ENCODE measurements at regions not wholly inside any gene's neighbourhood (a gene's known extent, or its start where the extent isn't known, plus 50 kb on each side); places are given as distances from the start of the nearest gene placed in this dataset.

DNA sequence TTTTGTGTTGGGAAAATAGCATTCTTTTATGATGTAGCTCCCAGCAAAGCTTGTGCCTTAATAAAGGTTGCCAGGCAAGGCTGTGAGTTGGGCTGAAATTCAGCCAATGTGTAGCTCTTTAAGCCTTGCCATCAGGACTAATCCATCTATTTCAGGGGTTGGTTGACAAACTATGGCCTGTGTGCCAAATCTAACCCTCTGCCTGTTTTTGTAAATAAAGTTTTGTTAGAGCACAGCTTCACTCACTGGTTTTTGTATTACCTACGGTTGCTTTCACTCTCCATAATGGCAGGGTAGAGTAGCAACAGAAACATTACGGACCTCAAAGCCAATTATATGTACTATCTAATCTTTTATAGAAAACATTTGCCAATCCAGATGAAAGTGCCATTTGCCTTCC, 638.1 kb upstream of the POT1 start:
- no peak for DNase-seq (ENCODE audit: low read depth in 2 of 2)
- TF ChIP-seq, protein P1, sequence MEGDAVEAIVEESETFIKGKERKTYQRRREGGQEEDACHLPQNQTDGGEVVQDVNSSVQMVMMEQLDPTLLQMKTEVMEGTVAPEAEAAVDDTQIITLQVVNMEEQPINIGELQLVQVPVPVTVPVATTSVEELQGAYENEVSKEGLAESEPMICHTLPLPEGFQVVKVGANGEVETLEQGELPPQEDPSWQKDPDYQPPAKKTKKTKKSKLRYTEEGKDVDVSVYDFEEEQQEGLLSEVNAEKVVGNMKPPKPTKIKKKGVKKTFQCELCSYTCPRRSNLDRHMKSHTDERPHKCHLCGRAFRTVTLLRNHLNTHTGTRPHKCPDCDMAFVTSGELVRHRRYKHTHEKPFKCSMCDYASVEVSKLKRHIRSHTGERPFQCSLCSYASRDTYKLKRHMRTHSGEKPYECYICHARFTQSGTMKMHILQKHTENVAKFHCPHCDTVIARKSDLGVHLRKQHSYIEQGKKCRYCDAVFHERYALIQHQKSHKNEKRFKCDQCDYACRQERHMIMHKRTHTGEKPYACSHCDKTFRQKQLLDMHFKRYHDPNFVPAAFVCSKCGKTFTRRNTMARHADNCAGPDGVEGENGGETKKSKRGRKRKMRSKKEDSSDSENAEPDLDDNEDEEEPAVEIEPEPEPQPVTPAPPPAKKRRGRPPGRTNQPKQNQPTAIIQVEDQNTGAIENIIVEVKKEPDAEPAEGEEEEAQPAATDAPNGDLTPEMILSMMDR (IDR thresholded peaks at IDR 0.05; ENCODE audit: low read depth, low read length): no peak

DNA sequence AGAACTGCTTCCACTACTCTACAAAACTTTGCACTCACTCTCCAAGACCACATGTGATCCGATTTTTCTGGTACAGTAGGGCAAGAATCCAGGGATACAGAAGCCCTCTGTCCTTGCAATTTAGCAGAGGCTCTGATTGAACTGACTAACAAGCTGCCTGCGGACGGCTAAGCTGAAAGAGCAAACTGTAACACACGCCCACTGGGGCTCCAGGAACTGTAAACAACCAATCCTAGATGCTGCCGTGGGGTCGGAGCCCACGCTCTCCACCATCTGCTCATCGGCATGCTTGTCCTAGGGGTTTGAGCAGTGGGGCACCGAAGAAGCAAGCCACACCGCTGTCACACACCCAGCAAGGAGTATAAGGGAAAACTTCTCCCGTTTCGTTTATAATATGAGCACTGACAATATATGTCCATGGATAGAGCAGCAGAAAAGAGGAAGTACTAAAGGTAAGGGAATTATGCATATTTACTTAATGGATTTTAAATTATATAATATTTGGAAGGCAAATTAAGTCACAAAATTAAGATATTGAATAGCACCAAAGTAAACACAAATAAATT, 634.4 kb upstream of the POT1 start:
- no peak for DNase-seq (ENCODE audit: low read depth in 2 of 2)
- TF ChIP-seq, protein P1 (IDR thresholded peaks at IDR 0.05; ENCODE audit: low read depth, low read length): no peak
- H3K4me3 ChIP-seq (replicated peaks in 1 of 2; ENCODE audit: low read depth in 2 of 2, low read length in 2 of 2): no peak overlapping the region

More for the DNA sequence above, 638.1 kb upstream of the POT1 start:
- no peak overlapping the region for H3K4me3 ChIP-seq (replicated peaks in 1 of 2; ENCODE audit: low read depth in 2 of 2, low read length in 2 of 2)

DNA sequence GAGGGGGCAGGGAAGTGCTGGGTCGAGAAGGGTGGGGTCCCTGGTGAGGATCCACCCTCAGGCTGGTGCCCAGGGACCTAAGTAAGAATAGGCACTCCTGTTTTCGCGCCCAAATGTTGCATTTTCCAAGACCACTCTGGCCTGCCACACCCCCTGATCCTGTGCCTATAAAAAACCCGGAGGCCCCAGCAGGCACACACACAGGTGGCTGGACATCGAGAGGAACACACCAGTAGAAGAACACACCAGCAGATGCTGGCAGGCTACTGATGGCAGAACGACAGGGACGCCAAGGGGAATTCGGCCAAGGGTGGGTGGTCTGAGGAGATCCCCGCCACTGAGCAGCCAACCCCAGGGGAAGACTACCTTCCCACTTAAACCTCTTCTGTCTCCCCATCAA, 633.9 kb upstream of the POT1 start:
- TF ChIP-seq, protein P1 (IDR thresholded peaks at IDR 0.05; ENCODE audit: low read depth, low read length): no peak
- H3K4me3 ChIP-seq (replicated peaks in 1 of 2; ENCODE audit: low read depth in 2 of 2, low read length in 2 of 2): no peak overlapping the region
- DNase-seq (ENCODE audit: low read depth in 2 of 2): no peak

DNA sequence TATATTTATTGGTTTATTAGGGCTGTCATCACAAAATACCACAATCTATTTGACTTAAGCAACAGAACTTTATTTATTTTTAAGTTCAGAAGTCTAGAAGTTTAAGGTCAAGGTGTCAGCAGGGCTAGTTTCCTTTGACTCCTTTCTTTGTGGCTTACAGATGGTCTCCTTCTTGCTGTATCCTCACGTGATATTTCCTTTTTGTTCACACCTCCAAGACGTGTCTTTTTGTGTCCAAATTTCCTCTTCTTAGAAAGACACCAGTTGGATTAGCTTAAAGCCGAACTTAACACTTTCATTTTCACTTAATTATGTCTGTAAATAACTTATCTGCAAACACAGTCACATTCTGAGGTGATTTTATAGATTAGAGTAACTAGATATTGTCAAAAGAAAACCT, 631.4 kb upstream of the POT1 start:
- no peak for DNase-seq (ENCODE audit: low read depth in 2 of 2)
- TF ChIP-seq, protein P1 (IDR thresholded peaks at IDR 0.05; ENCODE audit: low read depth, low read length): no peak
- no peak overlapping the region for H3K4me3 ChIP-seq (replicated peaks in 1 of 2; ENCODE audit: low read depth in 2 of 2, low read length in 2 of 2)

DNA sequence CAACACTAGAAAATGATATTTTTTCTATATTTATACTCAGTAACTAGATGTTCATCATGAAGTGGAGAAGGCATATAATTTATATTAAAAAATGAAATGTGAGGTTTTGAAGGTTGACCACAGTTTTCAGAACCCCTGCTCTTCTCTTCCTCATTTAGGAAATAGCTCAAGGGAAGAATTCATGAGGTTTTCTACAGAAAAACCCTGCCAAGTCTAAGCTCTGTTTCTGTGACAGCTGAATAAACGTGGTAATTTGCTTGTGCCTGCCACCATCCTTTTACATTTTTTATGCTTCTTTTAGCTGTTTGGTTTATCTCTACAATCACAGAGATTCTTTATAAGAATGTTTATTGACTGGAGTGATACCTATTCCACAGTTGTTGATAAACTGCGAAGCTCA, 630.3 kb upstream of the POT1 start:
- no peak overlapping the region for H3K4me3 ChIP-seq (replicated peaks in 1 of 2; ENCODE audit: low read depth in 2 of 2, low read length in 2 of 2)
- TF ChIP-seq, protein P1 (IDR thresholded peaks at IDR 0.05; ENCODE audit: low read depth, low read length): no peak
- DNase-seq (ENCODE audit: low read depth in 2 of 2): no peak

DNA sequence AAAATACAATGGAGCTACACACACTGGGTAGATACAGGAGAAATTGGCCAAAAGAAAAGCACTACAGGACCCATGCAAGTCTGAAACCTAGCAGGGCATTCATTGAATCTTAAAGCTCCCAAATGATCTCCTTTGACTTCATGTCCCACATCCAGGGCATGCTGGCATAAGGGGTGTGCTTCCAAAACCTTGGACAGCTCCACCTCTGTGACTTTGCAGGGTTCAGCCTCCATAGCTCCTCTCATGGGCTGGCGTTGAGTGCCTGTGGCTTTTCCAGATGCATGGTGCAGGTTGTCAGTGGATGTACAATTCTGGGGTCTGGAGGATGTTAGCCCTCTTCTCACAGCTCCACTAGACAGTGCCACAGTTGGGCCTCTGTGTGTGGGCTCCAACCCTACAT, 626.3 kb upstream of the POT1 start:
- H3K4me3 ChIP-seq (replicated peaks in 1 of 2; ENCODE audit: low read depth in 2 of 2, low read length in 2 of 2): no peak overlapping the region
- TF ChIP-seq, protein P1 (IDR thresholded peaks at IDR 0.05; ENCODE audit: low read depth, low read length): no peak
- no peak for DNase-seq (ENCODE audit: low read depth in 2 of 2)

DNA sequence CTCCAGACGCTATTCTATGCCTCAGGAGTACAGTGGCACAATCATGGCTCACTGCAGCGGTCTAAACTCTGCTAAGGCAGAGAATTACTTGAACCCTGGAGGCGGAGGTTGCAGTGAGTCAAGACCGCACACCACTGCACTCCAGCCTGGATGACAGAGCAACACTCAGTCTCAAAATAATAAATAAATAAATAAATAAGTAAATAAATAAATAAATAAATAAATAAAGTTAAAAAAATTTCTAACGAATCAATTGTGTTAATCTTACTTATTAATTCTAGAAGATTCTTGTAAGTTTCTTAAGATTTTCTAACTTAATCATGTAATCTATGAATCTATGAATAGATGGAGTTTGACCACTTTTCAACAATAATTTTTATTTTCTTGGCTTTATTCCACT, 621.4 kb upstream of the POT1 start:
- H3K4me3 ChIP-seq (replicated peaks in 1 of 2; ENCODE audit: low read depth in 2 of 2, low read length in 2 of 2): no peak overlapping the region
- DNase-seq (ENCODE audit: low read depth in 2 of 2): no peak
- TF ChIP-seq, protein P1 (IDR thresholded peaks at IDR 0.05; ENCODE audit: low read depth, low read length): no peak

Data from cardiac fibroblast (primary cell).